NCI-H2196 treated with DMSO at 0.1 percent for 48 hours (cell line): ENCODE measurements at regions not wholly inside any gene's neighbourhood (a gene's known extent, or its start where the extent isn't known, plus 50 kb on each side); places are given as distances from the start of the nearest gene placed in this dataset.

ENCODE experiments used
- DNase-seq: peaks from one replicate; lab custom pipeline; 2025; ENCODE audit not compliant: unreplicated experiment; lab: John Stamatoyannopoulos, UW

- DNase-seq: no peak
These were observed 73.9 kb downstream of the WNT5A start for GRCh38 chr3:55413236-55413635.

- DNase-seq: no peak
These were observed 74.6 kb downstream of the WNT5A start for GRCh38 chr3:55412545-55412944.

GRCh38 chr3:55409806-55410205 lies 77.3 kb downstream of the WNT5A start:
- no peak for DNase-seq

- DNase-seq: no peak
These were observed 78.8 kb downstream of the WNT5A start for GRCh38 chr3:55408193-55408826.

- DNase-seq: no peak
These were observed 79.7 kb downstream of the WNT5A start for GRCh38 chr3:55407426-55407820.

DNA sequence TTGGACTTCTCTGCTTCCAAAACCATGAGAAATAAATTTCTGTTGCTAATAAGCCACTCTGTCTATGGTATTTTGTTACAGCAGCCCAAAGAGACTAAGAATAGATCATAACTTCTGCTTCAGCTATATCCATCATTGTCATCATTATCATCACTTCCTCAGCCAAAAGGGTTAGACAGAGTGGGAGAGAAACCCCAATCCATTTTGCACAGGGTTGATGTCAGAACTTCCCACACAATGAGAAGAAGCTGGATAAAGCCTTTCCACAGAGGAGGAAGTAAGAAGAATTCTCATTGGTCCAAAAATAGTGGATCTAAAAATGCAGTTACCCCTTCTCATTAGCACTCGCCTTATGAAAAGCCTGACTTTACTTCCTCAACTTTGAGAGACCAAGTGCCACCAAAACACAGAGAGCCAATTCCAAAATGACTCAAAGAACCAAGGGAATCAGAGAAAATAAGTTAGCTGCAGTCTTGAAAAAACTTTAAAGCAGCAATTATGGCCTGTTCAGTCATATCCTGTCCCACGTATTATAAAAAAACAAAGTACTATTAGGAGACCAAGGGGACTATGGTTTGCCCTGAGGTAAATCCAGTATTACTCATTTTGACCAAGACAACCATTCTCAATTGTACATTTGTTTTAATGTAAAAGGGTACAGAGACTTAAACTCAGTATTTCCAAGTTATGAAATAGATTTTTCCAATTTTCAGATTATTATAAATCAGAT lies 80.2 kb downstream of the WNT5A start:
- no peak for DNase-seq

GRCh38 chr3:55405436-55405835 lies 81.7 kb downstream of the WNT5A start:
- no peak for DNase-seq

DNA sequence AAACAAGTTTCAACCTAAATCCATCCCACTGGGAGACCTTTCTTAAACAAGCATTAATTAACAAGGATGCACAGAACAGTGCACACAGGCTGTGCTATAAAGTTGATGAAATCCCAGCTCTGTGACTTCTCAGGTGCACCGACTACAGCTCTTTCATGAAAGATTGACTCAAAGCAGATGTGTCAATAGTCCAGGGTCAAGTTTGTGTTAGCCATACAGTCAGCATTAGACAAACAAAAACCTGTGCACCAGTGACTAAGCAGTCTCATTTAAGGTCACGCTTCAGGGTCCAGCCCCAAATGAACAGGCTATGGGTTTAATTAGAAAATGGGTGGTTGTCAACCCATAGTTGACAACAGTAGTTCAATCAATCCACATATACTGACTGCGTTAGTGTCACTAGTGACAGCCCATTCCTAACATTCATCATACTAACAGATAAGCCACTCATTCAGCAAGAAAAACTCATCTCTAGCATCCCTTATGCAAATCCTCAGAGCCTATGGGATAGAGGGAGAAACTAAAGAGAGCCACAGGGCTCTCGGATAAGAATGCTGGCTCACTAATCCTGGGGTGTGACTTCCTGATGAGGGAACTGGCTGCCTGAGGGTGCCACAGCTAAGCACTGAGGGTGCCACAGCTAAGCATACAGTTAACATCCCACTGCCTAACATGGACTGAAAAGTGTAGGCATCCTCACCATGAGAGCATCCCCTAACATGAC lies 84.1 kb downstream of the WNT5A start:
- no peak for DNase-seq

GRCh38 chr3:55380561-55380960 lies 106.5 kb downstream of the WNT5A start:
- DNase-seq: no peak

DNA sequence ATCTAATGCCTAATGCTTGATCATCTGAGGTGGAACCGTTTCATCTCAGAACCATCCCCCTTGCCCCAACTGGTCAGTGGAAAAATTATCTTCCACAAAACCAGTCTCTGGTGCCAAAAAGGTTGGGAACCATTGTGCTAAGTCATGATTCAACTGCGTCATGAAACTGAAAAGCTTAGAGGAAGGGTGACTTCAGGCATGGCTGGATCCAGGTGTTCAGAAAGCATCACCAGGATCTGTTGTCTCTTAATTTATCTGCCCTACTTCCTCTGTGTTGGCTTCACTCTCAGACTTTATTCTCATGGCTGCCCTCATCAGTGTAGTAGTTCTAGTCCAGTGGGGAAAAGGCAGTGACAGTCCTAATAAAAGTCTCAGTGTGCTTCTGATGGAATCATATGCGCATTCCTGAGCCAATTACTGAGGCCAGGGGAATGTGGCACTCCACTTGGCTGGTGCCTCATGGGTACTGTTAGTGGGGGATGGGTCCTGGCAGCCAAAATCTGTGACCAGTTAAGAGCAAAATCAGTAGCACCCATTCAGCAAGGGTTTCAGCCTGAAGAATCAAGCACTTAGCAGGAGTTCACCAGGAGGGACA lies 110.3 kb downstream of the WNT5A start:
- no peak for DNase-seq

DNA sequence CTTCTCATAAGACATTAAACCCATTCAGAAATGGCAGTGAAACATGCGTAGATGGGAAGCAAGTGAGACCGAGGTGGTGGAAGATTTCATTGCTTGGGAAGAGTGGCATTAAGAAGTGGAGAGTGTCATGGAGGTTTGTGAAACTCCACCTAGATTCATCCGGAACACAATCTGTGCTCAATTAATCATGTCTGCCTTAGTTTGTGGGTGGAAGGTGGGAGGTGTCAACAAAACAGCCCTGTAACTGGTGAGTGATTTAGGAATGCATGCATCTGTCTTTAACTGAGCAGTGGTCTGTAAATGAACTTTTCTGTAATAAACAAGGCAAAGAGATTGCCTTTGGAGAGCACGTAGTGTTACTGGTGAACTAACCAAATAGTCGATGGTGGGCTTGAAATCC lies 113.7 kb downstream of the WNT5A start:
- no peak for DNase-seq

GRCh38 chr3:55370272-55370671 lies 116.8 kb downstream of the WNT5A start:
- no peak for DNase-seq

DNA sequence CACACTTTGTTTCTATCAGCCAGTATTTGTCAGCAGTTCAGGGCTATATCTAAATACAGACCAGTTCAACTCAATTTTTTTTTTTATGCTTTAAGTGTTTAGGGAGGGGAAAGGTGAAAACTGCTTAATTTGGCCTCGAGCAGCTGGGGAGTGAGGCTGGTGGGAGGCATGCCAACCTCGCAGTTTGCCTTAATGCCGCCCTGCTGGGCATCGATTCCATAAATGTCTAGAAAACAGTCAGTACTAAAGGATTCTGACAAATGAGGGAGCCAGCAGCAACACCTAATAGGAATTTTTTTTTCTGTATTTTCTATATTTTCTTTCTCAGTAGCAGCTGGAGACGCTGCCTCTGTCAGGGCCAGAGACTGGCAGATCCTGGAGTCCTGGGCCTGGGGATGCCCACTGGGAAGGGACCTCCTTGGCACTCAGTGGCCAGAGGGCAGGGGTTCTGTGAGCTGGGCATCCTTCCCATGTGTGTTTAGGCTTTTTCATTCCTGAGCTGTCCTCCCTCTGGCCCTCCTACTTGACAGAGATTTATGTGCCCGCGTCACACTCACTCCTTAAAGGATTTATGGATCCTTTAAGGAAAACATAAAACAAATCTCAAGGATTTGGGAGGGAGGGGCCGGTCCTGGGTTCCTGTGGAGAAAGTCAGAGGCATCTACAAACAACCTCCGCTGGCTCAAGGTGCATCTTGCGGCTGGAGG lies 117.8 kb downstream of the WNT5A start:
- no peak for DNase-seq

DNA sequence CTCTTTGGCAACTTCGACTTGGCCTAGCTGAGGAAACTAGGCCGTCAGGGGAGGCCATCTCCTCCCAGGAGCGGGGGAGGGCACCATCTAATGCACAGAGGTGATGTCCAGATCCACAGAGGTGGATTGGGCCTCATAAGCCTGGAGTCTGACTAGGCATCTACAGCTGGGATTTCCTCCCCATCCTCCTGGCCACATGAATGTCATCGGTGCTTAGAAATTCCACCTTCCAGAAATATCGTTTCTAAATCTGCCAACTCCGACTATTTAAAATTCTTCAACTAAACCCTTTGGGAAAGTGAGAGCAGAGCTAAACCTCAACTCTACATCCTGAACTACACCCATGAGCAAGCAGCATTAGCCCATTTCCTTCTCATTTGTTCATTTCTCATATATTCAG lies 118.7 kb downstream of the WNT5A start:
- DNase-seq: no peak

- no peak for DNase-seq
These were observed 119.7 kb downstream of the WNT5A start for GRCh38 chr3:55367384-55367783.

DNA sequence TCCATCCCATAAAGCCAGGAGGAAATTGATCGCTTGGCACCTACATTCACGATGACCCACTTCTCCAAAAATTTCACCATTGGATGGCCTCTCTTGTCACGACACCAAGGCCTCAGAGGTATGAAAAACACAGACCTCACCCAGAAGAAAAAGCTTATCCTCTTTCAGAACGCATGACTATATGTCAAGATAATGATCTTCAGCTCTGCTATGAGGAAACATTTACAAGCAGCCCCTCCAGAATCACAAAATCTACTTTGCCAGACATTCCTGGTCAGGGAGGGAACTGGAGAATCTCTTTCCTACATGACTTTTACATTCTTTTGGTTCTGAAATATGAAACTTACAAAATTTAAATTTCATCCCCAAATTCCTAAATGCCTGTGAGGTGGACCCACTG lies 122.7 kb downstream of the WNT5A start:
- no peak for DNase-seq

GRCh38 chr3:55362210-55362960 lies 124.7 kb downstream of the WNT5A start:
- DNase-seq: no peak

DNA sequence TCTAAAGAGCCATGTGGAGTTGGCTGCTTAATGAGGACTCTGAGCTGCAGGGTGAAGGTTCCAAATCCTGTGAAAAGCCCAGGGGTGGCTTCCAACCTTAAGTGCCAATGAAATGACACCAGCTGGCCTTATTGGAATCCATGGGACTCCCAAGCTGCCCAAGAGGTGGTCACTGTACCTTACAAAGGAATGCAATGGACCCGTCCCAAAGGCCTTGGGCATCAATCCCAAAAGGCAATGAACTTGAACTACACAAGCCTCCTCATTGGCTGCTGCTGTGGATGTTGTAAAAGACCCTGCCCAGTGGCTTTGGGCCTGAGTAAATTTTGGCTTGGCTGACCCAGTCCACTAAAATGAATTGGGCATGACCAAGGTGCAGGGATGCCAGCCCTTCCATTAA lies 129.3 kb downstream of the WNT5A start:
- no peak for DNase-seq

DNA sequence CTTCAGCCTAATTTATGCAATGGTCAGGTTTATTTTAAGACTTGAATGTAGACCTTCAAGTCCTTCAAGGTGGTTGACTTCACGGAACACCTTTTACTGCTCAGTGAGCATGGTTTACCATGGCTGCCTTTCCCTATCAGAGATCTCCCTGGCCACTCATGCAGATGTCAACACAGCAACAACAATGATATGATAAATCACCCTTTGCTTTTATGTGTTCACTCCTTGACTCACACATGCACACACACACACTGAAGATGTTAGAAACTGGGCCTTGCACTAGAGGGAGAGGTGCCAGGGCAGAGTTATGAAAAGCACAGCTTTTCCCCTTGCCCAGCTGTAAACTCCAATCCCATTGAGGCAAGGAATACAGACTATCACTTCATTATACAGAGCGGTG lies 134.4 kb downstream of the WNT5A start:
- DNase-seq: no peak

DNA sequence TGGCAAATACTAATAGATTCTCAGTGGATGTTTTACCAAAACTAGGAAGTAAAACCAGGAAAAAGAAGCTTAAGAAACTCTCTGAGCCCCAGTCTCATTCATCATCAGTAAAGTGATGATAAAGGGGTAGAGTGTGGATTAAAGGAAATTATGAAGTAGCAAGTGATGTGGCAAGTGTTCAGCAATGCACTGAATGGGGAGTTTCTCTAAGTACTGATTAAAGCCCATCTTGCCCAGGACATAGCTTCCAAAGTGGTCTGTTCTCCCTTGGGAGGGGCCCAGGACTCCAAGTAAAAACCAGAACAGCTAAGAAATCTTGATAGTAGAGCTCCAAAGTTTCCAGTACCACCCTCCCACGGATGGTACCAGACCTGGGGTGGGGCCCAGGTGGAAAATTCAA lies 137.3 kb downstream of the WNT5A start:
- DNase-seq: no peak
